HEK293T (cell line): ENCODE measurements at regions not wholly inside any gene's neighbourhood (a gene's known extent, or its start where the extent isn't known, plus 50 kb on each side); places are given as distances from the start of the nearest gene placed in this dataset.

Experiments
- CTCF ChIA-PET: fragments of 350-600 bp; formaldehyde crosslinking; extraction: SDS; loops from one replicate; lab custom pipeline; 2021; ENCODE audit warnings: antibody characterized with exemption, inconsistent platforms; lab: Yijun Ruan, JAX
- POLR2A ChIA-PET: fragments of 350-600 bp; formaldehyde crosslinking; extraction: SDS; loops from one replicate; lab custom pipeline; 2020; ENCODE audit warnings: antibody characterized with exemption, inconsistent platforms; lab: Yijun Ruan, JAX
- DNase-seq: peaks from one replicate; pipeline ENCODE4 v3.0.0; 2012; ENCODE audit warnings: mixed read lengths; ENCODE audit errors: extremely low spot score
- ARNT ChIP-seq: fragments of 450-650 bp; IDR thresholded peaks from 2 replicates; pipeline ENCODE4 v1.6.1; 2017; ENCODE audit warnings: mild to moderate bottlenecking
- BHLHE40 ChIP-seq: fragments of 450-650 bp; IDR thresholded peaks from 2 replicates; pipeline ENCODE4 v1.6.1; 2016; ENCODE audit warnings: mild to moderate bottlenecking, moderate library complexity, borderline replicate concordance
- CTBP1 ChIP-seq: fragments of 450-650 bp; IDR thresholded peaks from 2 replicates; pipeline ENCODE4 v1.6.1; 2016; ENCODE audit warnings: borderline replicate concordance
- ELF4 ChIP-seq: fragments of 450-650 bp; IDR thresholded peaks from 2 replicates; pipeline ENCODE4 v1.6.1; 2017; ENCODE audit warnings: antibody characterized with exemption
- FOXA1 ChIP-seq: fragments of 450-650 bp; IDR thresholded peaks from 2 replicates; pipeline ENCODE4 v1.6.1; 2016; ENCODE audit warnings: mild to moderate bottlenecking
- FOXK2 ChIP-seq: fragments of 450-650 bp; IDR thresholded peaks from 2 replicates; pipeline ENCODE4 v1.6.1; 2016; ENCODE audit warnings: mild to moderate bottlenecking
- FOXM1 ChIP-seq: fragments of 450-650 bp; IDR thresholded peaks from 2 replicates; pipeline ENCODE4 v1.6.1; 2017; ENCODE audit warnings: mild to moderate bottlenecking, borderline replicate concordance
- HDGF ChIP-seq: fragments of 450-650 bp; IDR thresholded peaks from 2 replicates; pipeline ENCODE4 v1.6.1; 2017; ENCODE audit warnings: antibody characterized with exemption, borderline replicate concordance
- L3MBTL2 ChIP-seq: fragments of 450-650 bp; conservative IDR thresholded peaks from 2 replicates; pipeline ENCODE4 v1.6.1; 2016; ENCODE audit warnings: mild to moderate bottlenecking
- LEF1 ChIP-seq: fragments of 450-650 bp; IDR thresholded peaks from 2 replicates; pipeline ENCODE4 v1.6.1; 2017; ENCODE audit warnings: mild to moderate bottlenecking, borderline replicate concordance
- NFRKB ChIP-seq: fragments of 450-650 bp; IDR thresholded peaks from 2 replicates; pipeline ENCODE4 v1.6.1; 2016; ENCODE audit warnings: mild to moderate bottlenecking, moderate library complexity
- SP1 ChIP-seq: fragments of 450-650 bp; IDR thresholded peaks from 2 replicates; pipeline ENCODE4 v1.6.1; 2017
- SUZ12 ChIP-seq: fragments of 450-650 bp; IDR thresholded peaks from 2 replicates; pipeline ENCODE4 v1.6.1; 2016; ENCODE audit warnings: mild to moderate bottlenecking
- TARDBP ChIP-seq: fragments of 450-650 bp; IDR thresholded peaks from 2 replicates; pipeline ENCODE4 v1.6.1; 2016
- ZNF384 ChIP-seq: fragments of 450-650 bp; IDR thresholded peaks from 2 replicates; pipeline ENCODE4 v1.6.1; 2016
- TF ChIP-seq, protein P1 (sequence below): fragments of 450-650 bp; IDR thresholded peaks from 2 replicates; pipeline ENCODE4 v1.6.1; 2016

DNA sequence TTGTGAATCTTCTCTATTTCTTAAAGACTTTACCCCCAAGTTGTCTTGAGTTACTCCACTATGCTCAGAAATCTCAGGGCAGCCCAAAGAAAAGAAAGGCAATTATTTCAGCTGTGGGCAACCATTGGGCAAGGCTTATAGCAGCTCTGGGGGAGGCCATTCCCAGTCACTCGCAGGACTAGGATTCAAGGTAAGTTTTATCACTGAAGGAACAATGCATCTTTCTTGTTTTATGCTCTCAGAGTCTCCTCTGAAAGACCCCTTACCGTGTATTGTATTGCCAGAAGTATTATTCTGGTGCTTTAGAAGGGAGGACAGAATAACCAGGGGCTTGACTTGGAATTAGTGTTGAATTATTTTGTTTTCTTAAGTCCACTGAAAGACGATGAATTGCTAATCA lies 586.3 kb upstream of the MAP3K7 start:
- TF ChIP-seq FOXK2 (no peak), TARDBP (no peak), SP1 (no peak), L3MBTL2 (no peak), FOXA1 (no peak), ZNF384 (no peak), LEF1 (no peak), ELF4 (no peak), FOXM1 (no peak), SUZ12 (no peak), CTBP1 (no peak), HDGF (no peak), ARNT (no peak)
- TF ChIP-seq, protein P1, sequence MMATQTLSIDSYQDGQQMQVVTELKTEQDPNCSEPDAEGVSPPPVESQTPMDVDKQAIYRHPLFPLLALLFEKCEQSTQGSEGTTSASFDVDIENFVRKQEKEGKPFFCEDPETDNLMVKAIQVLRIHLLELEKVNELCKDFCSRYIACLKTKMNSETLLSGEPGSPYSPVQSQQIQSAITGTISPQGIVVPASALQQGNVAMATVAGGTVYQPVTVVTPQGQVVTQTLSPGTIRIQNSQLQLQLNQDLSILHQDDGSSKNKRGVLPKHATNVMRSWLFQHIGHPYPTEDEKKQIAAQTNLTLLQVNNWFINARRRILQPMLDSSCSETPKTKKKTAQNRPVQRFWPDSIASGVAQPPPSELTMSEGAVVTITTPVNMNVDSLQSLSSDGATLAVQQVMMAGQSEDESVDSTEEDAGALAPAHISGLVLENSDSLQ = no peak
- CTCF ChIA-PET = no interaction called here

DNA sequence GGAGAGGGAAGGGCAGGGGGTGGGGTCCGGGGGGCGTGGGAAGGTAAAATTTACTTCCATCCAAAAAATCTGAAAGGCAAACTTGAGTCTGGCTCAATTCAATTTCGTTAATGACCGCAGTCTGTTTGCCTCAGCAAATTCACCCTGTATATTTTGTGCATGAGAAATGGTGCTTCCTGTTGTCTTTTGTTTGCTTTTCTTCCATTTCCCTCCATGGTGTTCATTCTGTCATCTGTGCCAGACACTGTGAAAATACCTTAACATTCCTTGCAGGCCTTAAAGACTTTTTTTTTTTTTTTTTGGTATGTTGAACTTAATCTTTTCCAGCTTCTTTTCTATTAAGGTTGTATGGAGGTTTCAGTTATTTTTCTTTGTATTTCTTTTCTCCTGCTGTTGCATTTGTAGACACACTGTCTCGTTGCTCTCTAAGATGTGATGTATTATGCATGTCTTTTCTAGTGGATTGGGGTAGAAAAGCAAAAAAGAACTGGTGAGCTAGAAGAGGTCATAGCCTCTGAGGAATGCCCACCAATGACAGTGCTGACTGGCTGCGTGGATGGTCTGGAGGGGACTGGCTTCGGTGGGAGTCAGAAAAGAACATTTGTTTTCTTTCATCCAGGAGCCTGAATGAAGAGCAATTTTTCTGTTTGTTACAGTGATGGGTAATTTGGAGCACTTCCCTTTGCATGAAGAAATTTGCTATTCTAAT lies 585.0 kb upstream of the MAP3K7 start:
- no peak for TF ChIP-seq ARNT
- TF ChIP-seq NFRKB = no peak
- no peak for TF ChIP-seq FOXK2
- no peak for TF ChIP-seq ZNF384
- TF ChIP-seq ELF4 = no peak
- TF ChIP-seq CTBP1 = no peak
- no peak for TF ChIP-seq FOXA1
- no peak for TF ChIP-seq L3MBTL2
- TF ChIP-seq, protein P1 = no peak
- no peak for TF ChIP-seq SUZ12
- TF ChIP-seq HDGF = no peak
- no peak for TF ChIP-seq BHLHE40
- no peak for TF ChIP-seq TARDBP
- no peak for TF ChIP-seq FOXM1
- TF ChIP-seq SP1 = no peak
- TF ChIP-seq LEF1 = no peak
- POLR2A ChIA-PET = no interaction called here
- CTCF ChIA-PET = no interaction called here
- DNase-seq = no peak

More for the DNA sequence above, 586.3 kb upstream of the MAP3K7 start:
- POLR2A ChIA-PET = no interaction called here
- DNase-seq = no peak

DNA sequence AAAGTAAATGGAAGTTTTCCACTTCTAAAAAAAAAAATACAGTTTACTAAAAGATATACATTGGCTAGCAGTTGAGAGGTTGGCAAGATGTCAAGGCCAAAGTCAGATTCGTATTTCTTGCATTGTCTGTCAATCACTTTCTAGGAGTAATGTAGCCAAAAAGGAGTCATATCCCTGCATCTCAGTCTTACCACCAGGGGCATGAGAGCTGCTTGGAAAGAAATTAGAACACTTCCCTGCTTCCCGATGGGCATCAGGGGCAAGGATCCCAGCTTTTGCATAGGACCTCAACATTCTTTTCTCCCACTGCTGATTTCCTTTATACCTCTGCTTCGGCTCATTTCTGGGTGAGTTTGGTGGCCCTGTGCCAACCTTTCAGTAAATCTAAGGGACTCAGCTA lies 581.0 kb upstream of the MAP3K7 start:
- TF ChIP-seq ELF4 (no peak), SP1 (no peak), BHLHE40 (no peak), FOXM1 (no peak), TARDBP (no peak), FOXK2 (no peak), ZNF384 (no peak), LEF1 (no peak), FOXA1 (no peak)
- TF ChIP-seq, protein P1 = no peak
- DNase-seq = no peak
- POLR2A ChIA-PET = no interaction called here
- CTCF ChIA-PET = no interaction called here

DNA sequence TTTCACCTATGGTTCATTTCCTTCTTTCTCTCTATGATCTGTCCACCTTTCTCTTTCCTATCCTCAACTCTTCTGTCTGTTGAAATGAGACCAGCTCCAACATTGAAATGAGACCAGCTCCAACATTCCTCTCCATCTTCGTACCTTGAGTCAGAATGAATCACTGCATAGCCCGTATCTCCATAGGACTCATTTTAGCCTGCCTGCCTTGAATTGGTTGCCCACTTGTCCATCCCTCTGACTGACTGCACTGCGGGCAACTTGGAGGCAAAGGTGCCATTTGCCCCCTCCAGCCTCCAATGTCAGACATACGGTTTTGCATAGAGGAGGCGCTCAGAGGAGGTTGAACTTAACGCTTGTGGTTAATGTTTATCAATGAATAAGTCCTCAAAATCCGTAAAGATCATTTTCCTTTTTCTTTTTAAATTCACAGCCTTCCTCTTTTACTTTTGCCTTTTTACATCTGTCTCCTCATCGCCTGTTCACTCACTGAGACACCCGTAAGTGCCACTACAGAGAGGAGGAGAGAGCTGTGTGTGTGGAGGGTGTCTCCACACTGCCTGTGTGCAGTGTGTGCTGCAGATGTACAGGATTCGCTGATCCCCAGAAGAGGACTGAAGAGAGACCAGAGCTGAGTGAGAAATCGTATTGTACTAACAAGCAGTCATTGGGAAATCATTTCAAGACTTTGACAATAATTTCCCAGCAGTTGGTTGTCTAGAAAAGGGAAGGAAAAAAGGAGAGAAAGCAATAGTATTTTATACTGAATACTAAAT lies 579.6 kb upstream of the MAP3K7 start:
- POLR2A ChIA-PET = no interaction called here
- TF ChIP-seq FOXA1 (no peak), ZNF384 (no peak), HDGF (no peak), ARNT (no peak)
- TF ChIP-seq, protein P1 = no peak
- CTCF ChIA-PET = interaction anchor here (0.6 kb wide), 1 partner anchor 1217 kb away, joined by 4 read pairs; no protein-coding TSS in a partner anchor
- DNase-seq = no peak

DNA sequence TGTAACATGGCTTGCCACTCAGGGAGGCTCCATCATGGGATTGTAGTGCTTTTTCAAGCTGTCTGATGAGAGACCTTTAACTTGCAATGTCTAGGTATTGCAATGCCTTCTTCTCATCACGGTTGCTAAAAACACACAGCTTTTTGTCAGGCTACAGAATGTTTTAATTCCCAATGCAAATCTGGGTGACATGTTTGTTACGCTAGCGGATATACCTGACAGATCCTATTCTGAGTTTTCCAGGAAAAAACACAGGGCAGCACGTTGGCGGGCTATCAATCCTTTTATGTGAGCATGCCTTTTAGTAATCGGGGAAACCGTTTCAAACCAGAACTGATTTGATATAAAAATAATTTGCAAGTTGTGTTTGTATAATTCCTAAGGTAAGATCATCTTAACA lies 577.2 kb upstream of the MAP3K7 start:
- TF ChIP-seq ELF4 (no peak), FOXA1 (no peak), TARDBP (no peak), ZNF384 (no peak), ARNT (no peak), FOXM1 (no peak), FOXK2 (no peak)
- TF ChIP-seq, protein P1 = no peak
- CTCF ChIA-PET = no interaction called here
- POLR2A ChIA-PET = no interaction called here

More for the DNA sequence above, 577.2 kb upstream of the MAP3K7 start:
- DNase-seq = no peak
